SK-N-SH treated with all-trans-retinoic acid at 6 μM for 48 hours (cell line): ENCODE measurements at regions not wholly inside any gene's neighbourhood (a gene's known extent, or its start where the extent isn't known, plus 50 kb on each side); places are given as distances from the start of the nearest gene placed in this dataset.

ENCODE experiments used
- ATAC-seq: fragments of 200-7000 bp; cut with Tn5 transposase; 3 replicates; pipeline ENCODE4 v1.9.1; 2020; ENCODE audit warnings: mild to moderate bottlenecking, moderate library complexity
- ARNTL ChIP-seq: fragments of 450-650 bp; formaldehyde crosslinking; IDR thresholded peaks from 2 replicates; pipeline ENCODE4 v1.5.0; 2020; ENCODE audit warnings: low read depth, mild to moderate bottlenecking, moderate library complexity, borderline replicate concordance
- BACH2 ChIP-seq: fragments of 250-450 bp; sonication (Bioruptor Pico); IDR thresholded peaks from 2 replicates; pipeline ENCODE4 v1.9.0; 2021; ENCODE audit warnings: mild to moderate bottlenecking, borderline replicate concordance
- CSDC2 ChIP-seq: fragments of 250-450 bp; sonication (Bioruptor Pico); IDR thresholded peaks from 2 replicates; pipeline ENCODE4 v1.5.0; 2020; ENCODE audit warnings: mild to moderate bottlenecking, moderate library complexity
- ESRRG ChIP-seq: fragments of 250-450 bp; sonication (Bioruptor Pico); IDR thresholded peaks from 2 replicates; pipeline ENCODE4 v1.6.1; 2021; ENCODE audit warnings: mild to moderate bottlenecking
- GLIS3 ChIP-seq: fragments of 250-450 bp; sonication (Bioruptor Pico); IDR thresholded peaks from 2 replicates; pipeline ENCODE4 v1.5.0; 2020; ENCODE audit warnings: mild to moderate bottlenecking, moderate library complexity
- OSR1 ChIP-seq: fragments of 250-450 bp; sonication (Bioruptor Pico); IDR thresholded peaks from 2 replicates; pipeline ENCODE4 v1.8.0; 2022; ENCODE audit warnings: moderate library complexity, mild to moderate bottlenecking, inconsistent platforms
- PATZ1 ChIP-seq: fragments of 250-450 bp; sonication (Bioruptor Pico); IDR thresholded peaks from 2 replicates; pipeline ENCODE4 v1.8.0; 2020; ENCODE audit warnings: mild to moderate bottlenecking, moderate library complexity, borderline replicate concordance
- POU6F1 ChIP-seq: fragments of 250-450 bp; sonication (Bioruptor Pico); IDR thresholded peaks from 2 replicates; pipeline ENCODE4 v1.8.0; 2021; ENCODE audit warnings: low read depth, mild to moderate bottlenecking, moderate library complexity, borderline replicate concordance
- PPARA ChIP-seq: fragments of 250-450 bp; sonication (Bioruptor Pico); IDR thresholded peaks from 2 replicates; pipeline ENCODE4 v1.5.0; 2020; ENCODE audit warnings: mild to moderate bottlenecking, borderline replicate concordance
- RARB ChIP-seq: fragments of 250-450 bp; sonication (Bioruptor Pico); IDR thresholded peaks from 2 replicates; pipeline ENCODE4 v1.8.0; 2021; ENCODE audit warnings: mild to moderate bottlenecking, moderate library complexity
- SNAI2 ChIP-seq: fragments of 250-450 bp; sonication (Bioruptor Pico); IDR thresholded peaks from 2 replicates; pipeline ENCODE4 v1.5.0; 2020; ENCODE audit warnings: mild to moderate bottlenecking, moderate library complexity
- TCF4 ChIP-seq: fragments of 250-450 bp; sonication (Bioruptor Pico); IDR thresholded peaks from 2 replicates; pipeline ENCODE4 v1.8.0; 2021; ENCODE audit warnings: mild to moderate bottlenecking, moderate library complexity, borderline replicate concordance
- TSHZ2 ChIP-seq: fragments of 250-450 bp; sonication (Bioruptor Pico); IDR thresholded peaks from 2 replicates; pipeline ENCODE4 v1.5.0; 2020; ENCODE audit warnings: mild to moderate bottlenecking, moderate library complexity
- ZC3H10 ChIP-seq: fragments of 250-450 bp; sonication (Bioruptor Pico); IDR thresholded peaks from 2 replicates; pipeline ENCODE4 v1.5.1; 2021; ENCODE audit warnings: mild to moderate bottlenecking, moderate library complexity
- ZFP30 ChIP-seq: fragments of 450-650 bp; formaldehyde crosslinking; IDR thresholded peaks from 2 replicates; pipeline ENCODE4 v1.5.0; 2022; ENCODE audit warnings: mild to moderate bottlenecking, moderate library complexity
- ZNF565 ChIP-seq: fragments of 450-650 bp; formaldehyde crosslinking; conservative IDR thresholded peaks from 2 replicates; pipeline ENCODE4 v1.5.0; 2020; ENCODE audit warnings: low read depth, mild to moderate bottlenecking, moderate library complexity
- ZNF70 ChIP-seq: fragments of 450-650 bp; formaldehyde crosslinking; IDR thresholded peaks from 2 replicates; pipeline ENCODE4 v1.5.0; 2020; ENCODE audit warnings: mild to moderate bottlenecking, moderate library complexity
- ZNF8 ChIP-seq: fragments of 450-650 bp; formaldehyde crosslinking; IDR thresholded peaks from 2 replicates; pipeline ENCODE4 v1.5.0; 2020; ENCODE audit warnings: mild to moderate bottlenecking, moderate library complexity
- TF ChIP-seq, protein P1 (sequence below): fragments of 250-450 bp; sonication (Bioruptor Pico); IDR thresholded peaks from 2 replicates; pipeline ENCODE4 v1.5.1; 2021; ENCODE audit warnings: mild to moderate bottlenecking, moderate library complexity
- TF ChIP-seq, protein P2 (sequence below): fragments of 250-450 bp; sonication (Bioruptor Pico); IDR thresholded peaks from 2 replicates; pipeline ENCODE4 v1.5.1; 2020; ENCODE audit warnings: low read depth, mild to moderate bottlenecking, moderate library complexity

DNA sequence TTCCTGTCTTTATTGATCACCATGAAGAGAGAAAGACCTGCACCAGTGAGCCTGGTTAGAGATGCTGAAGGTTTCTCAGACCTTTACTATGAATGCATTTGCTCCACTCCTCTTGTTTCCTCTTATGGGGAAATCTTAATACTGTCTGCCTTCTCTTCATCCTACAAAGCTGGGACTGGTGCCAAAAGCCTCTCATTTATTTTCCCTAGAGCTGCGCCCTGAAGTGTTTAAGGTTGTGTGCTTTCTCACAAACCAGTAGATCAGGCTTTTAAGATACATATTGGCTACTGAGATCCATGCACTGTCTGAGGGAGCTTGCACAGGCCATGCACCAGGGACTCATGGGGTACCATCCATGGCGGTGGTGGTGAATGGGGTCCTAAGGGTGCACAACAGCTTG, 286.1 kb upstream of the PMFBP1 start:
- no peak for ATAC-seq
- TF ChIP-seq PPARA (no peak), ZNF565 (CRISPR knock-in tag) (no peak), TCF4 (CRISPR knock-in tag) (no peak), ZNF70 (CRISPR knock-in tag) (no peak), BACH2 (no peak), ESRRG (CRISPR knock-in tag) (no peak), RARB (CRISPR knock-in tag) (no peak), ARNTL (CRISPR knock-in tag) (no peak), ZFP30 (CRISPR knock-in tag) (no peak), ZC3H10 (CRISPR knock-in tag) (no peak), OSR1 (CRISPR knock-in tag) (no peak)
- TF ChIP-seq, protein P1, sequence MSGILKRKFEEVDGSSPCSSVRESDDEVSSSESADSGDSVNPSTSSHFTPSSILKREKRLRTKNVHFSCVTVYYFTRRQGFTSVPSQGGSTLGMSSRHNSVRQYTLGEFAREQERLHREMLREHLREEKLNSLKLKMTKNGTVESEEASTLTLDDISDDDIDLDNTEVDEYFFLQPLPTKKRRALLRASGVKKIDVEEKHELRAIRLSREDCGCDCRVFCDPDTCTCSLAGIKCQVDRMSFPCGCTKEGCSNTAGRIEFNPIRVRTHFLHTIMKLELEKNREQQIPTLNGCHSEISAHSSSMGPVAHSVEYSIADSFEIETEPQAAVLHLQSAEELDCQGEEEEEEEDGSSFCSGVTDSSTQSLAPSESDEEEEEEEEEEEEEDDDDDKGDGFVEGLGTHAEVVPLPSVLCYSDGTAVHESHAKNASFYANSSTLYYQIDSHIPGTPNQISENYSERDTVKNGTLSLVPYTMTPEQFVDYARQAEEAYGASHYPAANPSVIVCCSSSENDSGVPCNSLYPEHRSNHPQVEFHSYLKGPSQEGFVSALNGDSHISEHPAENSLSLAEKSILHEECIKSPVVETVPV = no peak

DNA sequence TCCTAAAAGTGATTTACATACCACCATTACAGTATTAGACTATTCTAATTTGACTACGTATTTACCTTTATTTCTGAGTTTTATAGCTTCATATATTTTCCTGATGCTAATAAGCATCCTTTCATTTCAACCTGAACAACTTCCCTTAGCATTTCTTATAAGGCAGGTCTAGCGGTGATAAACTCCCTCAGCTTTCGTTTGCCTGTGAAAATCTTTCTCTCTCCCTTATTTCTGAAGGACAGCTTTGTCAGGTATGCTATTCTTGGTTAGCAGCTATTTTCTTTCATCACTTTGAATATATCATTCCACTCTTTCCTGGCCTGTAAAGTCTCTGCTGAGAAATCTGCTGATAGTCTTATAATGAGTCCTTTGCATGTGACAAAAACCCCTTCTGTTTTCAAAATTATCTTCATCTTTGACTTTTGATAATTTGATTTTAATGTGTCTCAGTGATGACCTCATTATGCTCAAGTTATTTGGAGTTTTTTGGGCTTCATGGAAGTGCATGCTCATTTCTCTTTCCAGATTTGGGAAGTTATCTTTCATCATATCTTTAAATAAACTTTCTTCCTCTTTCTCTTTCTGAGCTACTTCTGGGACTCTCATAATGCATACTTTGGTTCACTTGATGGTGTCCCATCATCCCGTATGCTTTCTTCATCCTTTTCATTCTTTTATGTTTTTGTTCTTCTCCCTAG, 285.4 kb upstream of the PMFBP1 start:
- no peak for TF ChIP-seq TCF4 (CRISPR knock-in tag)
- TF ChIP-seq POU6F1 = no peak
- no peak for TF ChIP-seq TSHZ2 (CRISPR knock-in tag)
- TF ChIP-seq, protein P2, sequence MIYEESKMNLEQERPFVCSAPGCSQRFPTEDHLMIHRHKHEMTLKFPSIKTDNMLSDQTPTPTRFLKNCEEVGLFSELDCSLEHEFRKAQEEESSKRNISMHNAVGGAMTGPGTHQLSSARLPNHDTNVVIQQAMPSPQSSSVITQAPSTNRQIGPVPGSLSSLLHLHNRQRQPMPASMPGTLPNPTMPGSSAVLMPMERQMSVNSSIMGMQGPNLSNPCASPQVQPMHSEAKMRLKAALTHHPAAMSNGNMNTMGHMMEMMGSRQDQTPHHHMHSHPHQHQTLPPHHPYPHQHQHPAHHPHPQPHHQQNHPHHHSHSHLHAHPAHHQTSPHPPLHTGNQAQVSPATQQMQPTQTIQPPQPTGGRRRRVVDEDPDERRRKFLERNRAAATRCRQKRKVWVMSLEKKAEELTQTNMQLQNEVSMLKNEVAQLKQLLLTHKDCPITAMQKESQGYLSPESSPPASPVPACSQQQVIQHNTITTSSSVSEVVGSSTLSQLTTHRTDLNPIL (CRISPR knock-in tag) = no peak
- no peak for TF ChIP-seq ZFP30 (CRISPR knock-in tag)
- no peak for TF ChIP-seq SNAI2 (CRISPR knock-in tag)
- TF ChIP-seq PPARA = no peak
- TF ChIP-seq RARB (CRISPR knock-in tag) = no peak
- TF ChIP-seq ZNF70 (CRISPR knock-in tag) = no peak
- TF ChIP-seq, protein P1 = no peak
- TF ChIP-seq OSR1 (CRISPR knock-in tag) = no peak
- no peak for TF ChIP-seq PATZ1 (CRISPR knock-in tag)
- TF ChIP-seq CSDC2 (CRISPR knock-in tag) = no peak
- TF ChIP-seq ARNTL (CRISPR knock-in tag) = no peak
- no peak for TF ChIP-seq BACH2
- TF ChIP-seq GLIS3 (CRISPR knock-in tag) = no peak
- no peak for TF ChIP-seq ZNF8
- TF ChIP-seq ZC3H10 (CRISPR knock-in tag) = no peak
- no peak for ATAC-seq
